ENCODE measurements at regions not wholly inside any gene's neighbourhood (a gene's known extent, or its start where the extent isn't known, plus 50 kb on each side); places are given as distances from the start of the nearest gene placed in this dataset.
A peak's percentile ranks its signal among the peaks of the same experiment; 100 is the strongest.

DNA sequence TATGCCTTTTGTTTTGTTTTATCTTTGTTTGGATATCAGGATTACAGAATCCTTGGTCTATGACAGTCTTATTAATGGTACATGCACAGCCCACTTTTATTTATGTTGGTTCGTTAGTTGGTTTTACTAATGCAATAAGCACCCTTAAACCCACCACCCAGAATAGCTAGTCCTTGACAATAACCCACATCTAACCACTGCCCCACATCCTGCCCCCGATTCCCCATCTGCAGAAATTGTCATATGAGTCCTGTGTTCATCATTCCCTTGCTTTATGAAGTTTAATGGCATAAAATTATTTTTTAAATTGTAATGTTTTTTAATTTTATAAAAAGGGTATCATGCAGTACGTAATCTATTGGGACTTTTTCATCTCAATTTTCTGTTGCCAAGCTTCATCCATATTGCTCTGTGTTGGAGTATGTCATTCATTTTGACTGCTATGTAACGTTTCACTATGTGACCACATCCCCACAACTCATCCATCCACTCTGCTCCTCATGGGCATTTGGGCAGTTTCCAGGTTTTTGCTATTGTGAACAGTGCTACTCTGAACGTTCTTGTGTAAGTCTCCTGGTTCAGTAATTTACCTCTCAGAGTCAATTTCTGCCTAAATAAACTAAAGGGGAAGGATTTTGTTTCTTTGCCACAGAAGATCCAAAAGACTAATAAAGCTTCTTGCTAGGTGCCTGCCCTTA, 150.4 kb downstream of the MRPL14 start:
- no peak for DNase-seq (ENCODE audit: low spot score)
- in situ Hi-C loops (cut with HindIII; ENCODE audit: low sequenced_read_pairs): no loop called here

DNA sequence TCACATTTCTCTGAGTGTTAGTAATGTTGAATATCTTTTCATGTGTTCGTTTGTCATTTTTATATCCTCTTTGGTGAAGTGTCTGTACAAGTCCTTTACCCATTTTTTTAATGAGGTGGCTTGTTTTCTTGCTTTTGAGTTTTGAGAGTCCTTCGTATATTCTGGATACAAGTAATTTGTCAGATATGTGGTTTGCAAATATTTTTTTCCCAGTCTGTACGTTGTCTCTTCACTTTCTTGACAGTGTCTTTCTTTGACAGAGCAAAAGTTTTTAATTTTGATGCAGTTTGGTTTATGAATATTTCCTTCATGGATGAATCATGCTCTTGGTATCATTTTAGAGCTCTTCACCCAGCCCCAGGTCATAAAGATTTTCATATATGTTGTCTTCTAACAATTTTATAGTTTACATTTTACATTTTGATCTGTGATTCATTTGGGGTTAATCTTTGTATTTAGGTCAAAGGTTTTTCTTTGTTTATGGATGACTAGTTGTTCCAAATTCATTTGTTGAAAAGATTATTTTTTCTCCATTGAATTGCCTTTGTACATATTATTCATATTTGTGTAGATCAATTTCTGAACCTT, 152.5 kb downstream of the MRPL14 start:
- DNase-seq (ENCODE audit: low spot score): no peak
- in situ Hi-C loops (cut with HindIII; ENCODE audit: low sequenced_read_pairs): no loop called here

DNA sequence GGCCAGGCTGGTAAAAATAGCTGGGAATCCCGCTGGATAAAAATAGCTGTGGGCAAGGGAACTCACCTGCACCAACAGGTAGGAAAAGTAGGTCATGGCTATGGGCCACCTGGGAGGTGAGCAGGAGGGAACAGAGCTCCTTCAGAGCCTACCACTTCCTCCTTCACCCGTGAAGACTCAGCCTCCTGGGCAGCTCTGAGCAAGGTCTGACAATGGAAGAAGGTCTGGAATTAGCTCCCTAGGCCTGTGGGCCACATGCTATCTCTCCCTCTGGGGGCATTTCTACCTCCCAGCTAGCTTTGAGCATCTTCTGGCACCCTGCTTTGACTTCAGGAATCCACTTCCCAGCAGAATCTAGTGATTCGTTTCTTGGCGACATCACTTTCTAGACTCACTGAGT, 153.9 kb downstream of the MRPL14 start:
- in situ Hi-C loops (cut with HindIII; ENCODE audit: low sequenced_read_pairs): no loop called here
- DNase-seq (ENCODE audit: low spot score): peak; percentile 46

DNA sequence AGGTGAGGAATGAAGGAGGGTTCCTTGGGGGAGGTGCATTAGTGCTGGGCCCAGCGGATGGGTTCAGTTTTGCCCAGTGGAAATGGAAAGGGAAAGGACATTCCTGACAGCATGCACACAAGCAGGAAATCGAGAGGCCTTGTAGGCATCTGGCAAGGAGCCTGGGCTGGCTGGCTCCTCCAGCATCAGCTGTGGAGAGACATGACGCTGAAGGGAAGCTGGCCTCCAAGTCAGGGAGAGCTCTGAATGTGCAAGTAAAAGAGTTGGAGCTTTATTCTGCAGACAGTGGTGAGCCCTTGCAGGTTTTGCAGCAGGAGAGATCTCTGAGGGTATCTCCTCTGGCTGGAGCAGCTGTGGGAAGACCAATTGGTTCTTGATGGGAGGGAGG, 154.3 kb downstream of the MRPL14 start:
- peak; percentile 93 for DNase-seq (ENCODE audit: low spot score)
- in situ Hi-C loops (cut with HindIII; ENCODE audit: low sequenced_read_pairs): no loop called here

DNA sequence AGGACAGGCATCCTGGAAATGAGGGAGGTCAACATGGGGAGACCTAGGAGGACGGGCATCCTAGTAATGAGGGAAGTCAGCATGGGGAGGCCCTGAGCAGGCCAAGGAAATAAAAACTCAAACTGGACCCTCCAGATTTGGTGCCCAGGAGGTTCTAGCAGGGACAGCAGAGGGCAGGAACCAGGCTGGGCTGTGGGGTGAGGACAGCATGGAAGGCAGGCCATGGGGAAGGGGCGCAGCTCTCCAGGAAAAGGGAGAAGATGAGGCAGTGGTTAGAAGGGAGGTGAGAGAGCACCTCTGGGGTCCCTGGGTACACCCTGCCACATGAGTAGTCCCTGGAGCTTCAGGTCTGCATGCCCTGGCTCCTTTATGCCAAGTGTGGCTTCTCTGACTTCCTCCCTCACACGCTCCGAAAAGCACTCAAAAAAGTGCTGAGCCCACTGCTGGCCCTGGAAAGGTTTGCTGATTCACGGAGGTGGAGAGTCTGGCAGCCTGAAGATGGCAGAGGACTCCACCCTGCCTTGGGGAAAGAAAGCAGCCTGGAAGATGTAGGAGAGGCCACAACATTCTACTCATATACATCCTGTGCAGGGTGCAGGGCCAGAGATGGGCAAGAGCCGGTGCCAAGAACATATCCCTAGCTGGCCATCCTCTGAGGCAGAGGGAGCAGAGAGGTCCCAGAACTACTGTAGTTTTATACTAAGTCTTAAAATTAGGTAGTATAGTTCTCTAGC, 154.9 kb downstream of the MRPL14 start:
- in situ Hi-C loops (cut with HindIII; ENCODE audit: low sequenced_read_pairs): no loop called here
- DNase-seq (ENCODE audit: low spot score): no peak

DNA sequence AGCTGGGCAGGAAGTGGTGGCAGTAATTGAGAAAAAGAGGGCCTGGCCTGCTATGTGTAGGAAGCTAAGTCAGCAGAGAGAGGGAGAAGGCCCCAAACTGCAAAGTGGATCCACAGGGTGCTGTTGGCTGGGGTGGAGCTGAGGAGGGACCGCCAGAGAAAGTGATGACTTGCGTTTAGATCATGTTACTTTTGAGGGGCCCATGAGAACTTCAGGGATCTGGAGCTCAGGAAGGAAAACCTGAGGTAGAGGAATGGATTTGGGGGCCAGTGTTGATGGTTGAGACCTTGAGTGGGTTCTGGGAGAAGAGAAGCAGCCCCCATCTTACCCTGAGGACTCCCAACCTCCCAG, 155.5 kb downstream of the MRPL14 start:
- in situ Hi-C loops (cut with HindIII; ENCODE audit: low sequenced_read_pairs): no loop called here
- no peak for DNase-seq (ENCODE audit: low spot score)

DNA sequence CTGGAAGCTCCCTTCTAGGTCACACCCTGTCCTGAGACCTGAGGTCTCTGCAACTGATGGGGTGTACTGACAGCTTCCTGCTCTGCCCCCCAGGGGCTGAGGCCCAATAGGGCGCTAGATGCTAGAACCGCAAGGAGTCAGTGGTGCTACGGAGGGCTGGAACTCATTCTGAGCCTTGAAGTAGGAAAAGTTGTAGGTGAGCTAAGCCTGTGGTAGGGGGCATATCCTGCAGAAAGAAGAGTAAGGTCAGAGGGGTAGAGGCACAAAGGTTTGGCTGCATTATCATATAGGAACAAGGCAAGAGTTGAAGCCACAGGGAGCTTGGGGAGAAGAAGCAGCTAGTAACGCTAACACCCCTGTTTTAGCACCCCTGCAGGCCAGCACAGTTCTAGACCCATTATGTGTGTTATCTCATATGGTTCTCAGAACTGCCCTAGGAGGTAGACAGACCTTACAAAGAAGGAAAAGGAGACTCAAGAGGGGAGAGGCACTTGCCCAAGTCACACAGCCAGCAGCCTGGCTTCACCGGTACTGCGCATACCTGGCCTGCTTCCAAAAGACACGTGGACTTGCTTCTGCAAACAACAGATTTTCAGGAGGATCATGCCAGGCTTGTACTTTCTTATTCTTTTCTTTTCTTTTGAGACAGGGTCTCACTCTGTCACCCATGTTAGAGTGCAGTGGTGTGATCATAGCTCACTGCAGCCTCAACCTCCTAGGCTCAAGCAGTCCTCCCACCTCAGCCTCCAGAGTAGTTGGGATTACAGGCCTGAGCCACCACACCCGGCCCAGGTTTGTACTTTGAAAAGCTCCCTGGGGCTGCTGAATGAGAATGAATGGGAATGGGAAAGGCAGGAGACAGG, 156.1 kb downstream of the MRPL14 start:
- DNase-seq (ENCODE audit: low spot score): peak; percentile 20
- in situ Hi-C loops (cut with HindIII; ENCODE audit: low sequenced_read_pairs): no loop called here

DNA sequence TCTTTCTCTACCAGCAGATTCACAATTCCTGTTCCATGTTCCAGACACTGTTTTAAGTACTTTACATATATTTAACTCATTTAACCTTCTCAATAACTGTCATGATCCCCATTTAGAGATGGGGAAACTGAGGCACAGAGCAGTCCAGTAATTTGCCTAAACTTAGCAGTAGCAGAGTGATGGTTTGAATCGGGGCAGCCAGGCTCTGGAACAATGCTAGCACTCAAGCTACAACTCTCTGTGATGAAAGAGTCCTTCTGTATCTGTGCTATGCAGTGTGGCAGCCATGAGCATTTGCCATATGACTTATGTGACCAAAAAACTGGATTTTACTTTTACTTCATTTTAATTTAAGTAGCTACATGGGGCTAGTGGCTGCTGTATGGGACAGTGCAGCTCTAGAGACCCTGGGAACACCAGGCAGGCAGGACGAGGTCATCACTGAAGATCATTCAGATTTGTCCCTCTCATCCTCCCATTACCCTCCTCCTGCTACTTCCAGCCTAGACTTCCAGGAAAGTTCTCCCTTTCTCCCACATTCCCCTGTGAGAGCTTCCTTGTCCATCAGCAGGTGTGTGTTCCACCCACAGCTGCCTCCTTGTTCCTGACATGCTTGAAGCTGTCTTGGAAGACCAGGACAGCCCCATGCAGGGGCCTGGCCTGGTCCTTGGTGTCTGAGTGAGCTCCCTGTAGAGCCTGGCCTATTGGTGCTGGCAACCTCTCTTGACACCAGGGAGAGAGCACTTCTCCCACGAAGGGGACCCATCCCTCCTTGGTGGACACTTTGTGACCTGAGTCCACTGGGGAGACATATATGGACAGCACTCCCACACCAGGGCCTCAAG, 157.0 kb downstream of the MRPL14 start:
- DNase-seq (ENCODE audit: low spot score): no peak
- in situ Hi-C loops (cut with HindIII; ENCODE audit: low sequenced_read_pairs): no loop called here

DNA sequence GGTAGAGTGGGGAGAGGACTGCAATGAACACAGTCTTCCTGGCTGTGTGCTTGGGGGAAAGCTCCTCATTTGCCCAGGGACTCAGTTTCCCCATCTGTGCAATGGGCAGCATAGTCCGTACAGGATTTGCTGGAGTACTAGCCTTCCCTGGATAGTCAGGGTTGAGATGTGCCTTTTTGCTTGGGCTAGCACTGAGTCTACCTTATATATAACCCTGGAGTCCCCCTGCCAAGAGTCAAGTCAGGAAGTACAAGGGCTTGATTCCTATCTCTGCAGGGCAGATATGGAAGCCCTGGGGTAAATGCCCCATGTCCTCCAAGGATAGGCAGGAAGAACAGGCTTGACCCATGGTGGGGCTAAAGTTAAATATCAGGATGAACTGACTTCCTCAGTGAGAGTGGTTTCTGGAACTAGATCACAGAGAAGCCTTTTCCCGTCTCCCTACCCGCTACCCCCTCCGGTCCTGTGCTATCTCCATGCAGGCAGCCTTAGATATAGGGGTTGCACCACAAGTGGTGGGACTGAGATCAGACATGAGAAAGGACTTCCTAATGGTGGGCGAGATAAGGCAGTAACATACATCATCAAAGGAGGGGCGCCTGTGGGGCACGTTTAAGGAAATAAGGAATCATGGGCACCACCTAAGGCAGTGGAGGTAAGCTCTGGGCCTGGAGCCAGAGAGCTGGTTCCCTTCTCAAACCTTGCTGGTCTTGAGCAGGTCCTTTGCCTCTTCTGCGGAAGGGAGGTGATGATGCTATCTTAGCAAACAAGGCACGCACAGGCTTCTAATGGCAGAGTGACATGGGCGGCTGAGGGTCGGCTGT, 157.9 kb downstream of the MRPL14 start:
- in situ Hi-C loops (cut with HindIII; ENCODE audit: low sequenced_read_pairs): no loop called here
- no peak for DNase-seq (ENCODE audit: low spot score)

DNA sequence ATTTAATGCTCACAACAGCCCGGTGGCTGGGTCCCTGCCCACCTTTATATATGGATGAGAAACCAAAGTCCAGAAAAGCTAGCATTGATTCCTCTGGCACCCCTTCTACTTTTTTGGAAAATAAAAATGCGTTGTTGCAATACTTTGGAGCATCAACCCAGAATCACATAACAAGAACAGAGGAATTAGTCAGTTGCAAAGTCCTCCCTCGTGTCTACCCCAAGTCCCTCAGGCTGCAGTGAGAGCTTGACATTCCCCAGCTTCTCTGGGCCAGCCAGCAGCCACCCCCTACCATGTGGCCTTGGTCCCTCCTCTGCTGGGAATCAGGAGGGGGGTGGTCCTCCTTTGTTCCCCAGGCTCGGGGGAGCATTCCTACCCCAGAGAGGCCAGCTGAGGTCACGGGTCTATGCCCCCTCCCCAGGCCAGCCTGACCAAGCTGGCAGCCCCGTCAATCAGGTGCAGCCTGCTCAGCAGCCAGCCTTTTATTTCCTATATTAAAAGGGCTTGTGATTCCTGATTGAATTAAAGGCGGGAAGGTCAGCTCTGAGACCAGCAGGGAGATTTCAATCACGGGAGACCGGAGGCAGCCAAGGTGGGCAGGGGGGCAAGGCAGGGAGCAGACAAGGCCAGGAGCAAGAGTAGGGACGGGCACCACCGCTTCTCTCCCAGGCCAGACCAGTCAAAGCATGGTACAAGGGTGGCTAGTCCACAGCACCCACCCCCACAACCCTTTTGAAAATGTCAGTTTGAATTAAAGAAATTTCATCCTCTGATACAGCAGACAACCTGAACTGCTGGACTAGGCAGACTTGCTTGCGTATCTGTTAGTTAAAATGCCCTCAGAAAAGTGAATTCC, 158.9 kb downstream of the MRPL14 start:
- no peak for DNase-seq (ENCODE audit: low spot score)

DNA sequence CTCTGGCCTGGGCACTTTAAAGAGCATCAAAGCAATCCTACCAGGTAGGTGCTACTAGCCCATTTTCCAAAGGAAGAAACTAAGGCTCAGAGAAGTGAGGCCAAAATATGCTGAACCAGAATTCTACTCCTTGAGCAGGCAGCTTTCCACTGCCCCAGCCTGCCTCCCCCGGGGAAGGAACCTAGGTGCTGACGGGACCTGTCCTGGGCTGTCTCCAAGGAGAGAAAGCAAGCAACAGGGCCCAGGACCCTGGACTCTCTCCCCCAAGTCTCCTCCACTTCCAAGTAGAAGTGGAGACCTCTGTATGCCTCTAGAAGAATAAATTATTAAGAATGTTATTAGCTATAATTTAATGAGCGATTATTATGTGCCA, 159.5 kb downstream of the MRPL14 start:
- DNase-seq (ENCODE audit: low spot score): no peak
- in situ Hi-C loops (cut with HindIII; ENCODE audit: low sequenced_read_pairs): no loop called here

More for the DNA sequence above, 158.9 kb downstream of the MRPL14 start:
- in situ Hi-C loops (cut with HindIII; ENCODE audit: low sequenced_read_pairs): no loop called here

DNA sequence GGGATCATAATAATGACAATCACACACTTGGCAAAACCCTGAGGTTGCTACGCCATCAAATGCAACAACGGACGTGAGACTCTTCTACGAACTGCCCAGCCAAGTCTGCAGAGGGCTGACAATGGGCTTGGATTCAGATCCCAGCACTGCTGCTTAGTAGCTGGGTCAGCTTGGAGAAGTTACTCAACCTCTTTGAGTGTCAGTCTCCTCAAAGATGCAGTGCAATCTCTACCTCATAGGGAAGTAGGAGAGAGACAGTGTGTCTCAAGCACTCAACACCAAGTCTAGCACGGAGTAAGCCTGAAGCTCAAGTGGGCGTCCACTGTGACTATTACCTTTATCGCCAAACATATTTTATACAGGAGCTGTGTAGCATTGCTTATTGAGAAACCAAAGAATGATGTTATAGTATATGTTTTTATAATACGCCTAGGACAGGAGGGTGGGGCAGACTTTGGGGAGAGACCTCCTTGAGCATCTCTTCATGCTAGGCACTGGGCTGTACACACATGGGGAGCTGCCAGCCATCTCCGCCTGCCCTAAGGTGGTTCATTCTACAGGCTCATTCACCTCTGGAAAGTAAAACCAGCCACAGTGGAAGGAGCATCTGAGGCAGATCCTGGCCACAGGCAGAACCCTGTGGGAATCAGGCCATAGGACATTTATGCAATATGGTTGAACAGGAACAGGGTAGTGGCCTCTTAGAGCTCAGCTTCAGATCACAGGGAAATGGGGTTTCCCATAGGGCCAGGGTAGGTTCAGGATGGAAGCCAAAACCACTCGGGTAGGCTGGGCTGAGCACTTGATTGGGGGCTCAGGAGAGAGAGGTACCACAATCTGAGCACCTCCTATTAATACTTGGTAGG, 160.2 kb downstream of the MRPL14 start:
- no peak for DNase-seq (ENCODE audit: low spot score)
- in situ Hi-C loops (cut with HindIII; ENCODE audit: low sequenced_read_pairs): no loop called here

DNA sequence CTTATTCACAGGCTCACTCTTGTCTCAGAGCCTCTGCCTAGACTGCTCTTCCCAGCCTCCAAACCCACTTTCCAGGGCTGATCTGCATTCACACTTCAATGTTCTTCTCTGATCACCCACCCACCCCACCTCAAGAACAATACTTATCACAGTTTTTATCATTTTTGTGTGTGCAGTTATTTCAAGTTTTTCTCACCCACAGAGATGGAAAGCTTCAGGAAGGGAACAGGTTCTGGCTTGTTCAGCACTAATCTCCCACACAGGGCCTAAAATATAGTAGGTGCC, 160.9 kb downstream of the MRPL14 start:
- no peak for DNase-seq (ENCODE audit: low spot score)
- in situ Hi-C loops (cut with HindIII; ENCODE audit: low sequenced_read_pairs): no loop called here

DNA sequence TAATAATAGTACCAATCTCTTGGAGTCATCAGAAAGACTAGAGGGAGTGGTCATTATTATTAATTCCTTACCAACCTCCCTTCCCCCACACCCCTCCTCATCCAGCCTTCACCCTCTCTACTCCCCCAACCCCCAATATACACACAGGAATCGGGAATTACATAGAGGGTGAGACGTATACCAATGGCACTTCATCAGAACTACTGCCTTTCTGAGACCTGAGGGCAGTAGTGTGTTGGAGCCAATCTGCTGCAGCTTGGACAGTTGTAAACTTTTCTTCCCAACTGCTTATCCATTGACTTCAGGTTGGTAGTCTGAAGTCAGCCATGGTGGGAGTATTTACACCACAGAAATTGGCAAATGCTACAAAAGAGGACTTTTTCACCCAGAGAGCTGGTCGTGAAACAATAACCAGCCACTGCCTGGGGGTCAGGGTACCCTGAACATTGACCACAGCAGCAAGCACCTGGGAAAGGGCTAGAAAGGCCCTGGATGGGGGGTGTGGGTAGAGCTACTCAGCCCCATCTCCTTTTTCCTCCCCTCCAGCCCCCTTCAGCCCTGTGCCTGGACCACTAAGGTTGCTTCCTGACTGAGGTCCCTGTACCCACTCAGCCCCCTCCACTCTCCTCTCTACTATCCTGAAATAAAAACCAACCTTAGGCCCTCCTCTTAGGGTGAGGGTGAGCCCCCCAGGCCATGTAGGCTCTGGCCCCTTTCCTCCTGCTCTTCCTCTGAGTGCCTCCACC, 161.5 kb downstream of the MRPL14 start:
- DNase-seq (ENCODE audit: low spot score): no peak
- in situ Hi-C loops (cut with HindIII; ENCODE audit: low sequenced_read_pairs): no loop called here

DNA sequence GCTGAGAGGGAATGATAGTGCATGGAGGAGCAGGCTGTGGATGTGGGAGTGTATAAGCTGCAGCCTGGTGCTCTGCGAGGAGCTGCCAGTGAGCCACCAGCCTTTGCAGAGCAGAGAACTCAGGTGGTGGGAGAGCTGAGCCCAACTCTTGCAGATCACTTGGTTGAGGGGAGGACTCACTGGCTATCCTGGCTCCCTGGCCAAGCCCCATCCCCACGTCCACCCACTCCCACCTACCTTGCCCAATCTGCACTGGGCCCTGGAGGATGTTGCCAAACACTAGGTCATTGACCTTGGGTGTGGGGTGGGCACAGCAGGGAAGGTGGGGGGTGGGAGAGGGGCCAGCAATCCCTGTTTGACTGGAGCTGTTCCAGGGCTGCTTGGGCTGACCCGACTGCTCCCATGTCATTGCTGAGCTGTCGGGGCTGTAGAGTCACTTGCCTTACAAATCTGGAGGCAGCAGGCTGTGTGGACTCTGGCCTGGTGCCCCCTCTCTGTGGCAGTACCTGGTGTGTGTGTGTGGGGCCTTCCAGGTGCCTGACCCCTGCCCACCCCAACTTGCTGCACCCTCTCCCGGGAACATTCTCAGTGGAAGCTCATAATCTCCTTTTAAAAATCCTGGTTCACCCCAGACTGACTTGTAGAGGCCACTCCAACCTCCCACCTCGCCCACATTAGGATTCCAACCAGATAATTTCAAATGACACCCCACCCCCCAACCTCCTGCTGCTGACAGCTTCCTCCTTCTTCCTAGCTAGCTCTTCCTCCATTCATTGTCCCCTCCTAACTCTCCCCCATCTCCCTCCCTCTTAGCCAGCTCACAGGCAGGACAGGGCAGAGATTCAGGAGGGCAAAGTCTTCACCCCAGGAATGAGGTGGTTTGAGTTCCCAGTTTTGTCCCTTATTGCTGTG, 162.3 kb downstream of the MRPL14 start:
- in situ Hi-C loops (cut with HindIII; ENCODE audit: low sequenced_read_pairs): no loop called here
- no peak for DNase-seq (ENCODE audit: low spot score)

Measured in G401 (cell line).